HG03457 (cell line): ENCODE measurements at regions not wholly inside any gene's neighbourhood (a gene's known extent, or its start where the extent isn't known, plus 50 kb on each side); places are given as distances from the start of the nearest gene placed in this dataset.

Experiments
- ATAC-seq: cut with Tn5 transposase; IDR thresholded peaks from one replicate; pipeline ENCODE4 v1.9.1; 2021; ENCODE audit warnings: moderate number of reproducible peaks; ENCODE audit not compliant: unreplicated experiment

GRCh38 chr2:176665086-176665485 lies 395.8 kb downstream of the MTX2 start:
- no peak for ATAC-seq

DNA sequence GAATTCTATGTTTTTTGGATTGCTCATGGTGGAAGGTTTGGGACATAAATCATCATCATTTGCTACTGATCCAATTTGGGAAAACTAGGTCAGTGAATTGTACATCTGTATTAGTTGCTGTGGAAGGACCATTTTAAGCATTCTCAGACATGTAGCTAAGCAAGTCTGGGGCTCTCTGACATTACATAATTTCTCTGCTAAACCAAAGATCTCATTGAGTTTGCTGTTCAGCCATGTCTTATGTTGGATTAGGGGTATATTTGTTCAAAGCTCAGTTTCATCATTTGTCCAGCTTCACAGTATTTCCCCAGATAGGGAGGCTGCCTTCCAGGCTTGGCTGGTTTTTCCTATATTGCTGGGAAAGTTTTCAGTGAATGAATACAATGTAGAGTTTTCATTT lies 399.7 kb downstream of the MTX2 start:
- no peak for ATAC-seq

DNA sequence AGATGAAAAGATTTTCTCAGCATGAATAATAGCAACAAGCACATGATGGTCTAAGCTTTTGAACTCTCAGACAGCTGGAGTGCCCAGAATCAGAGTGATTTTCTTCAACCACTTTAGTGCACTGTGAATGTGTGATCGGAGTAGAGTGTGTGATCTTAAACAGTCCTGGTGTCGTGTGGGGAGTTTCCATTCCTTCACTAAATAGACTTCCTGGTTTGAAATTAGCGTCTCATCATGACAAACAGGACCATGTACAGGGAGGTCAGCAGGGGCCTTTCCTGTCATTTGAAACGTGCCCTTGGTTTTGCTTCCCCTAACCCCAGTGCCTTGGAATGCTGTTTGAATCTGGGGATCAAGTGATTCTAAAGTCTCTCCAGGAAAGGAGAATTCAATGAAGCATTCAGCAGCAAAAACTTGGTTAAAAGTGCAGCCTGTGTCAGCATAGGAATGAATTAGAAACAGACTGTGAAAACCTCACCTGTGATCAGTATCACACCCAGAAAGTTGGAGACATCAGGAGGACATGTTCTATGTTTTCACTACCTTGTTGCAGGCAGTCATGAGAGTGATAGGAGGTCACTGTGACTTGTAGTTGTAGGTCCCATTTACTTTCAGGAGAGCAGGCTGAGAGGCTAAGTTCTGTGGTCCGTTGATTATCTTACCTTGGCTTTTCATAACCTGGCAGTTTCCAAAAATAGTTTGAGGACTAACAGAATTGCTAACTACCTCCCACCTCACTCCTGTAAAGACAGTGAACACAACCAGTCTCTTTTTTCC lies 400.3 kb downstream of the MTX2 start:
- no peak for ATAC-seq

DNA sequence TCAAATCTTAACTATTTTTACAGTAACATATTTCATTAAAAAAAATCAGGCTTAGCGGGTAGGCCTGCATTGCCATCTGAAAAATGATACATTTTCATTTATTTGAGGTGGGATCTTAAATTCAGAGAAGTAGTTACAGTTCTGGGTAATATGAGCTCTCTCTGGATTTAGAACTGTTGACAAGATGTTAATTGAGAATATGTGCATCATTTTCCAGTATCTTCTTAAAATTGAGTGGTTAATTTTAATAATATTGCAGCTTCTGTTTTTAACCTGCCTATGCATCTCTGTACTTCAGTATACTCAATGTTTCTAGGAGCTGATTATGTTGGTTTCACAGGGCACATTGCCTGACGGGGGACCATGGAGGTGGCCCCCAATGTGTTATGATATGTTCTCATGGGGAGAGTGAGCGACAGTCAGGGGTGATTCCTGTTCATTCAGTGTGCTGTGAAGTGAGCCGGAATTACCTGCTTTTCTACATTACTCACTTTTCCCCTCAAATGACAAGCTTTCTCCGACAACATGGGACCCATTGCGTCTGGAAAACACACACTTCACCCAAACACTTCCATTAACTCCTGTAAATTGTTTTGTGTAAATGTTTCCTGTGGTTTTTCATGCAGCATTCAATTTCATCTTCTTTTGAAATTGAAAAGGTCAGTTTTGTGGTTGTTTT lies 406.2 kb downstream of the MTX2 start:
- ATAC-seq, result no peak

DNA sequence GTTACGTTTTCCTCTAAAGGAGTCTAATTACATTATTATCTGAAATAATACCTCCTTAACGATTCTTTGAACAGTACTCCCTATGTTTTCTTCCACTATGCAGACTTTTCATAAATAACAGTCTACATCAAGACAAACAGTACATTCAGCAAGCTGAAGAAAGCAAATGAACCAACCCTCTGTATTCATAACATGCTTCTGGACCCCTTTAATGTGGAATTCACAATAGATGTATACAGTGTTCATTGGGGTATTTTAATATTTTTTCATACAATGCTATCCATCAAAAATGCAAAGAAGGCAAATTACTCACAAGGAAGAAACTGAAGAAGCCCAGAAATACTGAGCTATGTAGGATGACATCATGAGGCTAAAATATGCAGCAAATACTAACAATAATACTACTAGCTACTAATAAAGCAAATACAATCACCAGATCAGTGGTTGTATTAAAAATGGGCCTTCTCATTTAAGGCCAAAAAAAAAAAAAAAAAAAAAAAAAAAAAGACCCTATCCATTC lies 408.6 kb downstream of the MTX2 start:
- no peak for ATAC-seq

DNA sequence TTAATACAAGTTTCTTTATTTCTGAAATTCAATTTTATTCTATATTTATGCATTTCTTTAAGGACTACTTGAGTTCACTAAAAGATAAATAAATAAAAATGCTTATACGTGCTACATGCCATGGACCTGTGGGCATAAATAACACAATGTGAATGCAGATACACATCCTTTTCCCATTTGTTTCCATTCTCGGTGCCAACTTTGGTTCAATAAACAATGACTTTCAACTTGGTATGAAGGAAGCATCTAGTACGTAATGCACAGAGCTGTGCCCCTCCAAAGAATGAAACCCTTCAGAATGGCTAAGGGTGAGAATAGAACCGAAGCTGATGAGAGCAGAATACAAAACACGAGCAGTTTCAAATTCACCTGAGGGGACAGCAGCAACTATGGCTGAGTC lies 409.3 kb downstream of the MTX2 start:
- ATAC-seq, result no peak

DNA sequence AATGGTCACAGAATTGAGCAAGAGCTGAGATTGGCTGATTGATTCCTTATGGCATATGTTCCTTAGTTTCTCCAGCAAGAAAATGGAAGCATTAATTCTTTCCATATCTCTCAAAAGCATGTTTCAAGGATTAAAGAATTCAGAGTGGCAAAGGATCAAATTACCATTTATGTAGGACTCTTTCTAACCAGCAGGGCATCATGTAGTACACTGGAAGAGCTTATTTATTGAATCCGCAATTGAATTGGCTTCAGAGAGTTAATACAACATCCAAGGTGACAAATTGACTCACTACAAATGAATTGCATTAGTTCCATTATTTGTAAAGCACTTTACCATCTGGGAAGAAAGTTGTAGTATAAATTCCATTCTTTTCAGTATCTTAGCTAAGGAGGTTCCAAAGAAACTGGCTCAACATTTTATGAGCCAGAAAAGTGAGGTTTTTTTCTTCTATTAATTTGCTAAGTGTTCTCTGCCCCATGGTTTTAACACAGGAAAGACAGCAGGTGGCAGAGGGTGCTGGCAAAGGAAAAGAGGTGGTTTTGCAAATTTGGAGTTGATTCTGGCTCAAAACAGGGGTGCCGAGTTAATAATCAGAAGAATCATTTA lies 409.9 kb downstream of the MTX2 start:
- ATAC-seq, result no peak

DNA sequence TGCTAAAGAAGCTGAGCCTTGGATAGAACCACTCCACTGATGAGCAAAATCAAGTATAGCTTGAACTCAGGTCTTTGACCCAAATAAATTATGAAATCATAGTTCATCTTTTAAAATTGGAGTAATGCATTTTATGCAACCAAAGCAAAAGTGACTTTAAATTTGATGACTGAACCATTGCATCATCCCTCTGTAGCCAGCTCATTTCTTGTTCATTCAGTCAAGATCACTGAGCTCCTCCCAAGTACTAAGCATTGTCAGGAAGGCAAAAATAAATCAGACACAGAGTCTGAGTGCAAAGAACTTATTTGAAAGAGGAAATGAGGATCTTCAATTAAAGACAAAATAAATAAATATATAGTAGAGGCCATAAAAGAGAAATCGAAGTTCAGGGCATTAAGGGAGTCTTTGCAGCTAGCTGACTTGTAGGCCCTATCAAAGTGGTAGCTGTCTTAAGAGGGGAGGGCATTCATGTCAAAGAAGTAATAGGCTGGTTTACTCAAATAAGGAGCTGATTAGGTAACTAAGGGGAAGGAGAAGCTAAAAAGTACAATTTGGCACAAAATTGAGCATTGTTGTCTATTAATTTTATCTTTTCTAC lies 411.8 kb downstream of the MTX2 start:
- no peak for ATAC-seq

DNA sequence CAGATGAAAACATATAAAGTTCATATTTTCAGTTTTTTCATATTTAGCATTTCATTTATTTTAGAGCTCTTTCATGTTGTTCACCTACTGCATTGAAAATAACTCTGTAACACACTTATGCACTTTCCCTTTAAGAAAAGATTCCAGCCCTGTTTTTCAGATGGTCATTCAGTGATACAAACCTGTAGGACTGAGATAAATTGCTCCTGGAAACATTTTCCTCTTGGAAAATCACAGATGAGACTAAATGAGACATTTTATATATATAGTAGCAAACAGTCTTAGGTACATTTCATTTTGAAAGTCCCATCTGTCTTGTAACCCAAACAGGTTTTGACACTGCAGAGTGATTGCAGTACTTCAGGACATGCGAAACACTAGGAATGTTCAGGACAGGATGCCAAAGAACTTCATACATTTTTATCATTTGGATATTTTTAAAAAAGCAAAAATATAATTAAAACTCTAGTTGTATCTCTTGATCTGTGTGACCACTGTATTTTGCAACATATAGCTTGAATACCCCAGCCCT lies 412.4 kb downstream of the MTX2 start:
- ATAC-seq, result no peak

DNA sequence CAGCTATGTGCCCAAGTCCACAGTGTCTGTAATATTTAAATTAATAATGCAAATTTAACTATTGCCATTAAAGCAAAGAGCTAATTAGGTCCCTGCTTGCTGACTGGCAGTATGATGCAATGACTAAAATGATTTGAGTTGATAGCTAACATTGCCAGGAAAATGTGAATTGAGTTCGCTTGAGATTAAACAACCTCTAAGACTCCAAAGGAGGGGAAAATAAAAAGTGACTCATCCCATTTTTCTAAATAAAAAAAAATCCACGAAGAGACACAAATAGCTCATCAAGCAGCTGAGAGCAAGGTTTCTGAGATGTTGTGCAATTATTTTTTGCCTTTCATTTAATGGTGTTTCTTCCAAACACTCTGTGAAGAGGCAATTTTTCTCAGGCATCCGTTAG lies 413.0 kb downstream of the MTX2 start:
- no peak for ATAC-seq

DNA sequence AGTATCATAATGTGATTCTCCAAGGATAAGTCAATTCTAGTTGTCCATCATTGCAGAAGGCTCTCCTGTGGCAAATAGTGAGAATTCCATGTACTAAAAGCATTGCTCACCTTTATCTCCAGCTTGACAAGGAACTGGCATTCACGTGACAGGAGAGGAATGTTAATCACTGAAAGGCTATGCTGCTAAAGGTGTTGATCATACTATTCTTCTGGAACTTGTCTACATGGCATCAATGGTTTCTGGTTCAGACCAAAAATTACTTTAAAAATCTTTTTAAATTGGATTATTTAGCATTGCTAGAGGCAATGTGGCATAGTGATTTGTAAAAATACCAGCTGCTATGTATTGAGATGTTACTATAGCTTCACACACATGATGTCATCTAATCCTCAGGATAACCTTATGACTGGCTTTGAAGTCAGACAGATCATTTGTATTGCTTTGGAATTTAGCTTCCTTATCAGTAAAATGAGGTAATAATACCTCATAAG lies 414.4 kb downstream of the MTX2 start:
- ATAC-seq, result no peak

- ATAC-seq, result no peak
These were observed 416.7 kb downstream of the MTX2 start for GRCh38 chr2:176685908-176686307.

GRCh38 chr2:176686328-176686727 lies 417.1 kb downstream of the MTX2 start:
- ATAC-seq, result no peak

- ATAC-seq, result no peak
These were observed 418.1 kb downstream of the MTX2 start for GRCh38 chr2:176687342-176687741.

DNA sequence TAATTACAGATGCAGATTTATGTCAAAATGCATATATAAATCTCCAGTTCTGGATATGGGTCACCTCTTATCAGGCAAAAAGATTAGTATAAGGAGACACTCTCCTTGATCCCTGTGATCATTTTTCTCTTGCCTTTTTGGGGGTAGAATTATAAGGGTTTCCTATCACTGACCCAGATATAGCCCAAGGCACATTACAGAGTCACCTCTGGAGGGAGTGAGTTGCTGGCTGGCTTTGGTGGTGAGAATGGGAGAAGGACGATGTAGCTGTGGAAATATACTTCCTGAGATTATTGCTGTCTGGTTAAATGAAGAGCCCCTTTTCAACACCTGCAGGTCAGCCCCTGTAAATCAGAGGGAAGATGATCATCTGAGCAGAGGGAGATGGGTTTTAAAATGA lies 418.7 kb downstream of the MTX2 start:
- ATAC-seq, result no peak

DNA sequence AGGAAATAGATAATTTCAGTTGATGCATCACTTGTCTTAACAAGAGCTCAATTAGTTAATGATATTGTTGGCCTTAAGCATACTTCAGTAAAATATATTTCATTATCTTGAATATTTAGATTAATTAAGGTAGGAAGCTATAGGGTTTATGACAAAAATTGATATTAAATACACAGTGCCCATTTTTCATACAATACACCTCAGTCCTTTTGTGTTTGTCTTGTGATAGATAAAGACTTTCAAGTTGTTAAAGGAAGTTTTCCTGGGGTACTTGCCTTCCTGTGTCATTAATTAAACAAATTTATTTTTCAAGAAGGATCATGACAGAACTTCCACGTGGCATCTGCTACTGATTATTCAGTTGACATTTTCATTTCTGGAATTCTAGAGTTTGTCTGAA lies 420.5 kb downstream of the MTX2 start:
- ATAC-seq, result no peak

DNA sequence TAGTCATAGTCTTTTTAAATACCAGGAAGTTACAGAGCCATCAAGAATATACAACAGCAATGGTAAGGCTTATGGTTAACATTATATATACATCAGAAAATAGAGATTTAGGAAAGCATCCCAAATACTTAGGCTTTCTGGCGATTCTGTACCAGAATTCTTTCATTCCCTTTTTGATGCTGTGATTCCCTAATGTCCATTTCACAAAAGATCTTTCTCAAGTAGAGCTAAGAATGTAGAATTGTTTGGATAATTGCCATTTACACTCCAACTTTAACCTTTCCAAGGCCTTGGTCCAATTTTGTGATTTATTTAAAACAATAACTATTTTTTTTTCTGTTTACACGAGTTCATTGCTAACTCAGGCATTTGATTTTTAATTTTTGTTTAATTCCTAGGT lies 422.2 kb downstream of the MTX2 start:
- ATAC-seq, result no peak

GRCh38 chr2:176692533-176692932 lies 423.3 kb downstream of the MTX2 start:
- ATAC-seq, result no peak

GRCh38 chr2:176699098-176699497 lies 429.9 kb downstream of the MTX2 start:
- ATAC-seq, result no peak

GRCh38 chr2:176699644-176700043 lies 430.4 kb downstream of the MTX2 start:
- ATAC-seq, result no peak

GRCh38 chr2:176702131-176702530 lies 432.9 kb downstream of the MTX2 start:
- ATAC-seq, result no peak
